Upper lobe of left lung (tissue), 6 donors: ENCODE measurements at regions not wholly inside any gene's neighbourhood (a gene's known extent, or its start where the extent isn't known, plus 50 kb on each side); places are given as distances from the start of the nearest gene placed in this dataset.
A peak's percentile ranks its signal among the peaks of the same experiment; 100 is the strongest.

Source experiments
- ATAC-seq, 2 donors: fragments of 200-7000 bp; cut with Tn5 transposase; one replicate each; pipeline ENCODE4 v1.9.1; 2022; ENCODE audit warnings: mild to moderate bottlenecking in 2 of 2, moderate library complexity in 2 of 2; ENCODE audit not compliant: low FRiP score in 2 of 2
- DNase-seq, 2 donors: peaks; one replicate each; pipeline ENCODE4 v3.0.0-alpha.2; 2019 to 2020
- H3K27ac ChIP-seq, 4 donors: fragments of 200-600 bp; sonication (generic); one replicate each; pipeline ENCODE4 v1.5.1; 2016 to 2019
- H3K27me3 ChIP-seq, 4 donors: fragments of 200-600 bp; sonication (generic); one replicate each; pipeline ENCODE4 v1.5.1; 2017 to 2019
- H3K36me3 ChIP-seq, 4 donors: fragments of 200-600 bp; sonication (generic); one replicate each; pipeline ENCODE4 v1.5.1; 2016 to 2019
- H3K4me1 ChIP-seq, 4 donors: fragments of 200-600 bp; sonication (generic); one replicate each; pipeline ENCODE4 v1.5.1; 2018 to 2019
- H3K4me3 ChIP-seq, 4 donors: fragments of 200-600 bp; sonication (generic); one replicate each; pipeline ENCODE4 v1.5.1; 2017 to 2019; ENCODE audit warnings: mild to moderate bottlenecking in 2 of 4, moderate library complexity in 1 of 4
- H3K9me3 ChIP-seq, 4 donors: fragments of 200-600 bp; sonication (generic); one replicate each; pipeline ENCODE4 v1.5.1; 2018 to 2019
- CTCF ChIP-seq, 6 experiments: fragments of 450-650 bp in 4 of 6; fragments of 200-600 bp in 2 of 6; sonication (generic) in 2 of 6; IDR thresholded peaks; one replicate each; pipeline ENCODE4 v1.5.1; 2016 to 2019; ENCODE audit warnings: antibody characterized with exemption in 6 of 6
- EP300 ChIP-seq, 4 donors: sonication (generic); formaldehyde crosslinking; IDR thresholded peaks; one replicate each; pipeline ENCODE4 v1.5.1; 2017; ENCODE audit warnings: antibody characterized with exemption in 4 of 4, control low read depth in 2 of 4
- POLR2A ChIP-seq, 4 donors: fragments of 450-650 bp; IDR thresholded peaks; one replicate each; pipeline ENCODE4 v1.5.1; 2016 to 2017; ENCODE audit warnings: antibody characterized with exemption in 4 of 4, mild to moderate bottlenecking in 2 of 4
- POLR2AphosphoS5 ChIP-seq, 2 donors: sonication (generic); formaldehyde crosslinking; IDR thresholded peaks; one replicate each; pipeline ENCODE4 v1.5.1; 2017; ENCODE audit warnings: antibody characterized with exemption in 2 of 2
- WGBS, 2 donors: methylation state at CpG; one replicate each; pipeline ENCODE4 v1.1.5; 2017 to 2018; 5-methylcytosine and 5-hydroxymethylcytosine counted together
- donor health status: DM: no; HTN: no; CAD: no; lungs with moderate emphysema.
- donor health status: DM: no; HTN: yes; CAD: no; lungs with severe emphysema.

DNA sequence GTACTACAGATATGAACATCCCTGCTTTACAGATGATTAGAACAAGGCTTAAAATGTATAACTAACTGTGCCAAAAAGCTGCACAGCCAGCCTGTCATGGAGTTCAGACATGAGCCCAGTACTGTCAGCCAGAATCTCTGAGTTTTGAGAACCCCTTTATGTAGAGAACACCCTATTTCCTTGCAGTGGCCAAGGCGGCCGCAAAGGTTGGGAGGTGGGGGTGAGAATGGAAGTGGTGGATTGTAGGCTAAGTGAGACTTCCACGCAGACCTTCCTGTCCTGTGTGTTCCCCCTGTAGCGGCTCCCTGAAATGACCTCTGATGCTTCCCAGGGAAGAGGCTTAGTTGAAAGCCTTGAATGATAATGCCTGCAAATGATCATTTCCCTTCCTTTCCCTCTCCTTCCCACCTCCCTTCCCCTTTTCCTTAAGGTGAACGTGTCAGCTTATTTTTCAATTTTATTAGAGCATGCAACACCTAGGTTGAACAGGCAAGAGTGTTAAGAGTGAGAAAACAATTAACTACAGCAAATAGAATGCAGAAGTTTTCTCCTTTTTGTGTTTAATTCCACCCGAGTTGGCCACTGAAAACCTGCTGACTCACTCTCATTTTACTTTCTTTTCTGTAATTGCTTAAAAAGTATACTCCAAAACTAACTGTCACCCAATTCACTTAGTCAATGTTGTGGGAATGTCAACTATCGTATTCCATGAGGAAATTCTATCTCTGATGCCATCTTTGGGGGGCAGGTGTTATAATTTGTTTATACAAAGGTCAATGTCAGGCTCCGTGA is 167.0 kb upstream of the EDNRB start:
- H3K4me1 ChIP-seq: no peaks in the 10 kb centered on the region
- H3K9me3 ChIP-seq: peaks cover 0 to 12% (median 3%) of the 10 kb centered on the region in 4 donors
- peak overlapping the region in 1 of 4 donors; percentile 15 for H3K4me3 ChIP-seq
- H3K36me3 ChIP-seq: no peaks in the 10 kb centered on the region
- H3K27me3 ChIP-seq: no peaks in the 10 kb centered on the region
- no peak for DNase-seq
- WGBS, 2 donors: 33 to 37% methylated on average over 8 of the region's 8 CpGs
- H3K27ac ChIP-seq: peak overlapping the region in 1 of 4 donors; percentile 17
- ATAC-seq: no peak
- TF ChIP-seq EP300 (IDR thresholded peaks at IDR 0.05): no peak
- no peak for TF ChIP-seq POLR2A (IDR thresholded peaks at IDR 0.05)
- no peak for TF ChIP-seq POLR2AphosphoS5 (IDR thresholded peaks at IDR 0.05)
- no peak for TF ChIP-seq CTCF (IDR thresholded peaks at IDR 0.05)

GRCh38 chr13:78084401-78084800 is 165.8 kb upstream of the EDNRB start:
- no peaks in the 10 kb centered on the region for H3K4me1 ChIP-seq
- DNase-seq (no peak), ATAC-seq (no peak)
- H3K4me3 ChIP-seq: no peak overlapping the region
- peaks cover 0 to 12% (median 4%) of the 10 kb centered on the region in 4 donors for H3K9me3 ChIP-seq
- WGBS, 2 donors: 61 to 64% methylated on average over 1 of the region's 1 CpG
- no peak overlapping the region for H3K27ac ChIP-seq
- TF ChIP-seq EP300 (IDR thresholded peaks at IDR 0.05): no peak
- H3K36me3 ChIP-seq: no peaks in the 10 kb centered on the region
- no peaks in the 10 kb centered on the region for H3K27me3 ChIP-seq

GRCh38 chr13:78078168-78078567 is 159.5 kb upstream of the EDNRB start:
- no peak overlapping the region for H3K27ac ChIP-seq
- H3K27me3 ChIP-seq: no peaks in the 10 kb centered on the region
- H3K36me3 ChIP-seq: no peaks in the 10 kb centered on the region
- peaks cover 0 to 12% (median 4%) of the 10 kb centered on the region in 4 donors for H3K9me3 ChIP-seq
- H3K4me1 ChIP-seq: no peaks in the 10 kb centered on the region
- 58 to 59% methylated on average over 3 of the region's 3 CpGs for WGBS, 2 donors
- TF ChIP-seq POLR2A (IDR thresholded peaks at IDR 0.05): no peak
- no peak for TF ChIP-seq EP300 (IDR thresholded peaks at IDR 0.05)
- no peak for TF ChIP-seq CTCF (IDR thresholded peaks at IDR 0.05)
- TF ChIP-seq POLR2AphosphoS5 (IDR thresholded peaks at IDR 0.05): no peak
- ATAC-seq (no peak), DNase-seq (no peak)
- no peak overlapping the region for H3K4me3 ChIP-seq

- ATAC-seq (peak; percentile 60 to 77), DNase-seq (no peak)
- peak in 1 of 4 donors; percentile 47 for TF ChIP-seq EP300 (IDR thresholded peaks at IDR 0.05)
- TF ChIP-seq CTCF (IDR thresholded peaks at IDR 0.05): no peak
- H3K27me3 ChIP-seq: no peaks in the 10 kb centered on the region
- H3K4me3 ChIP-seq: no peak overlapping the region
- H3K9me3 ChIP-seq: no peaks in the 10 kb centered on the region
- H3K36me3 ChIP-seq: no peaks in the 10 kb centered on the region
- H3K4me1 ChIP-seq: peaks cover 0 to 6% (median 3%) of the 10 kb centered on the region in 4 donors
- H3K27ac ChIP-seq: peak overlapping the region in 2 of 4 donors; percentile 16 to 22
- whole genome bisulfite sequencing, 2 donors: 42 to 45% methylated on average over 1 of the region's 1 CpG
Measured at GRCh38 chr13:78067290-78067689, 148.7 kb upstream of the EDNRB start.

- Histone ChIP-seq H3K4me1 (peaks cover 0 to 6% (median 3%) of the 10 kb centered on the region in 4 donors), H3K27ac (no peak overlapping the region), H3K4me3 (no peak overlapping the region), H3K36me3 (no peaks in the 10 kb centered on the region), H3K9me3 (no peaks in the 10 kb centered on the region), H3K27me3 (no peaks in the 10 kb centered on the region)
- no peak for DNase-seq
- 84 to 87% methylated on average over 3 of the region's 3 CpGs for WGBS, 2 donors
- ATAC-seq: no peak
- TF ChIP-seq CTCF (IDR thresholded peaks at IDR 0.05): no peak
- no peak for TF ChIP-seq EP300 (IDR thresholded peaks at IDR 0.05)
- TF ChIP-seq POLR2A (IDR thresholded peaks at IDR 0.05): no peak
- no peak for TF ChIP-seq POLR2AphosphoS5 (IDR thresholded peaks at IDR 0.05)
Measured at GRCh38 chr13:78065141-78065540, 146.5 kb upstream of the EDNRB start.
